HG03060 (cell line): ENCODE measurements at regions not wholly inside any gene's neighbourhood (a gene's known extent, or its start where the extent isn't known, plus 50 kb on each side); places are given as distances from the start of the nearest gene placed in this dataset.

ENCODE experiments used
- ATAC-seq: cut with Tn5 transposase; IDR thresholded peaks from one replicate; pipeline ENCODE4 v1.9.1; 2021; ENCODE audit warnings: low read depth, moderate number of reproducible peaks; ENCODE audit not compliant: unreplicated experiment

- no peak for ATAC-seq
These were observed 245.1 kb downstream of the FOXA2 start for GRCh38 chr20:22339091-22339881.

- ATAC-seq = no peak
These were observed 246.1 kb downstream of the FOXA2 start for GRCh38 chr20:22338140-22338708.

GRCh38 chr20:22335210-22335609 is 249.2 kb downstream of the FOXA2 start:
- no peak for ATAC-seq

- ATAC-seq = no peak
These were observed 250.4 kb downstream of the FOXA2 start for GRCh38 chr20:22333885-22334545.

- ATAC-seq = no peak
These were observed 259.9 kb downstream of the FOXA2 start for GRCh38 chr20:22324505-22324904.

- ATAC-seq = no peak
These were observed 261.9 kb downstream of the FOXA2 start for GRCh38 chr20:22322513-22322912.

GRCh38 chr20:22321191-22321590 is 263.2 kb downstream of the FOXA2 start:
- ATAC-seq = no peak

- ATAC-seq = no peak
These were observed 264.0 kb downstream of the FOXA2 start for GRCh38 chr20:22320245-22320915.

- ATAC-seq = no peak
These were observed 268.6 kb downstream of the FOXA2 start for GRCh38 chr20:22315771-22316170.

- no peak for ATAC-seq
These were observed 269.3 kb downstream of the FOXA2 start for GRCh38 chr20:22315073-22315472.

- no peak for ATAC-seq
These were observed 271.5 kb downstream of the FOXA2 start for GRCh38 chr20:22312744-22313346.

- ATAC-seq = no peak
These were observed 275.4 kb downstream of the FOXA2 start for GRCh38 chr20:22308934-22309333.

- ATAC-seq = no peak
These were observed 277.0 kb downstream of the FOXA2 start for GRCh38 chr20:22307409-22307808.

- ATAC-seq = no peak
These were observed 279.0 kb downstream of the FOXA2 start for GRCh38 chr20:22305381-22305780.

- no peak for ATAC-seq
These were observed 280.8 kb downstream of the FOXA2 start for GRCh38 chr20:22303523-22303922.

GRCh38 chr20:22302039-22302438 is 282.3 kb downstream of the FOXA2 start:
- ATAC-seq = no peak

- no peak for ATAC-seq
These were observed 290.5 kb downstream of the FOXA2 start for GRCh38 chr20:22293886-22294285.

- ATAC-seq = no peak
These were observed 294.9 kb downstream of the FOXA2 start for GRCh38 chr20:22289442-22289841.

GRCh38 chr20:22288957-22289356 is 295.4 kb downstream of the FOXA2 start:
- no peak for ATAC-seq

GRCh38 chr20:22288156-22288555 is 296.2 kb downstream of the FOXA2 start:
- no peak for ATAC-seq

- no peak for ATAC-seq
These were observed 298.8 kb downstream of the FOXA2 start for GRCh38 chr20:22285555-22285954.
